ENCODE measurements at regions not wholly inside any gene's neighbourhood (a gene's known extent, or its start where the extent isn't known, plus 50 kb on each side); places are given as distances from the start of the nearest gene placed in this dataset. TPM values are rescaled to one million over a fixed set of nuclear protein-coding genes. Genes with fewer than 3 reads are reported as not detected.

GRCh38 chr6:33853736-33854135 is 49.9 kb upstream of the MLN start:
- Histone ChIP-seq H3K79me1 (ENCODE audit: insufficient read depth, low read depth, low read length, poor library complexity, severe bottlenecking) (no peaks in the 10 kb centered on the region), H3K9me3 (ENCODE audit: control insufficient read depth, low read depth, low read length) (no peaks in the 10 kb centered on the region), H2AFZ (ENCODE audit: low read length) (no peak overlapping the region), H2BK120ac (ENCODE audit: low read depth, low read length, poor library complexity, severe bottlenecking) (no peak overlapping the region), H3K18ac (ENCODE audit: insufficient read length, low read depth, low read length) (no peak overlapping the region), H3K23me2 (ENCODE audit: insufficient read length, low read depth, low read length, poor library complexity, severe bottlenecking) (no peaks in the 10 kb centered on the region), H2BK12ac (ENCODE audit: insufficient read length, low read depth, low read length) (no peak overlapping the region), H3K56ac (ENCODE audit: insufficient read length, low read depth, low read length) (no peak overlapping the region), H3K79me2 (ENCODE audit: insufficient read depth, low read length) (no peaks in the 10 kb centered on the region), H3K4me2 (ENCODE audit: insufficient read depth, insufficient read length, low read length) (no peak overlapping the region), H4K91ac (ENCODE audit: insufficient read length, low read depth, low read length) (no peak overlapping the region), H2AK5ac (ENCODE audit: insufficient read length, low read length) (no peak overlapping the region), H3K4ac (ENCODE audit: low read depth, low read length) (no peak overlapping the region), H3K4me1 (ENCODE audit: insufficient read depth, low read length) (no peaks in the 10 kb centered on the region), H3K23ac (ENCODE audit: insufficient read length, low read depth, low read length) (no peak overlapping the region), H2BK5ac (ENCODE audit: insufficient read length, low read length) (no peak overlapping the region), H4K20me1 (ENCODE audit: control insufficient read depth, insufficient read depth, insufficient read length) (no peaks in the 10 kb centered on the region), H3K14ac (ENCODE audit: insufficient read depth, low read length) (no peak overlapping the region), H4K5ac (ENCODE audit: insufficient read length, low read depth, low read length) (no peak overlapping the region), H2BK20ac (ENCODE audit: low read depth, low read length, poor library complexity, severe bottlenecking) (no peak overlapping the region), H3K27ac (ENCODE audit: insufficient read length, low read depth, low read length) (no peak overlapping the region), H3K27me3 (ENCODE audit: insufficient read depth, low read length) (no peaks in the 10 kb centered on the region), H2BK15ac (ENCODE audit: low read depth, low read length) (no peak overlapping the region), H3K9ac (ENCODE audit: extremely low read depth, insufficient read length, low read length) (no peak overlapping the region), H4K8ac (replicated peaks; ENCODE audit: insufficient read length, low read depth, low read length) (no peak overlapping the region), H3T11ph (ENCODE audit: low read length) (no peak overlapping the region)
- Mint-ChIP-seq H3K36me3 (ENCODE audit: insufficient read depth in 1 of 3, low read depth in 3 of 3) (no peaks in the 10 kb centered on the region), H3K4me1 (peaks cover 23 to 26% of the 10 kb centered on the region in 2 experiments), H3K27me3 (ENCODE audit: low read depth) (peaks cover 5% of the 10 kb centered on the region), H3K27ac (no peak overlapping the region), H3K4me3 (no peak overlapping the region), H3K9me3 (no peaks in the 10 kb centered on the region)
- WGBS (ENCODE audit: extremely low coverage, insufficient read length, low lambda C conversion rate) = no CpG with 5 or more reads among the region's 3 CpGs
- no peak for DNase-seq
- TF ChIP-seq, protein P1, sequence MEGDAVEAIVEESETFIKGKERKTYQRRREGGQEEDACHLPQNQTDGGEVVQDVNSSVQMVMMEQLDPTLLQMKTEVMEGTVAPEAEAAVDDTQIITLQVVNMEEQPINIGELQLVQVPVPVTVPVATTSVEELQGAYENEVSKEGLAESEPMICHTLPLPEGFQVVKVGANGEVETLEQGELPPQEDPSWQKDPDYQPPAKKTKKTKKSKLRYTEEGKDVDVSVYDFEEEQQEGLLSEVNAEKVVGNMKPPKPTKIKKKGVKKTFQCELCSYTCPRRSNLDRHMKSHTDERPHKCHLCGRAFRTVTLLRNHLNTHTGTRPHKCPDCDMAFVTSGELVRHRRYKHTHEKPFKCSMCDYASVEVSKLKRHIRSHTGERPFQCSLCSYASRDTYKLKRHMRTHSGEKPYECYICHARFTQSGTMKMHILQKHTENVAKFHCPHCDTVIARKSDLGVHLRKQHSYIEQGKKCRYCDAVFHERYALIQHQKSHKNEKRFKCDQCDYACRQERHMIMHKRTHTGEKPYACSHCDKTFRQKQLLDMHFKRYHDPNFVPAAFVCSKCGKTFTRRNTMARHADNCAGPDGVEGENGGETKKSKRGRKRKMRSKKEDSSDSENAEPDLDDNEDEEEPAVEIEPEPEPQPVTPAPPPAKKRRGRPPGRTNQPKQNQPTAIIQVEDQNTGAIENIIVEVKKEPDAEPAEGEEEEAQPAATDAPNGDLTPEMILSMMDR (conservative IDR thresholded peaks at IDR 0.05) = no peak

Small RNA genes in the stretch of these regions (microRNA-seq; reads per million reads assigned to microRNA genes)
- not detected for gene MIR7159 (ENCODE audit: borderline microRNAs expressed)

All from H9 (cell line).